Vagina (tissue), 2 donors: ENCODE measurements at regions not wholly inside any gene's neighbourhood (a gene's known extent, or its start where the extent isn't known, plus 50 kb on each side); places are given as distances from the start of the nearest gene placed in this dataset.

ENCODE experiments used
- DNase-seq, 2 donors: peaks; one replicate each; pipeline ENCODE4 v3.0.0-alpha.2; 2017; ENCODE audit errors: extremely low spot score in 2 of 2
- H3K27ac ChIP-seq: fragments of 200-600 bp; sonication (generic); one replicate; pipeline ENCODE4 v1.5.1; 2019
- H3K27me3 ChIP-seq: fragments of 200-600 bp; sonication (generic); one replicate; pipeline ENCODE4 v1.5.1; 2019
- H3K36me3 ChIP-seq, 2 donors: fragments of 200-600 bp; sonication (generic); one replicate each; pipeline ENCODE4 v1.5.1; 2017 to 2019
- H3K4me1 ChIP-seq: fragments of 200-600 bp; sonication (generic); one replicate; pipeline ENCODE4 v1.5.1; 2019
- H3K4me3 ChIP-seq, 2 donors: fragments of 200-600 bp; sonication (generic); 1 replicate in 1 of 2; 2 replicates in 1 of 2; pipeline ENCODE4 v1.5.1; 2016 to 2019
- H3K9me3 ChIP-seq: fragments of 200-600 bp; sonication (generic); one replicate; pipeline ENCODE4 v1.5.1; 2019
- POLR2A ChIP-seq, 2 donors: fragments of 450-650 bp; IDR thresholded peaks; one replicate each; pipeline ENCODE4 v1.6.1; 2017; ENCODE audit warnings: antibody characterized with exemption in 2 of 2, mild to moderate bottlenecking in 2 of 2, moderate library complexity in 2 of 2
- POLR2AphosphoS5 ChIP-seq, 2 donors: sonication (generic); formaldehyde crosslinking; IDR thresholded peaks; one replicate each; pipeline ENCODE4 v1.9.0; 2017; ENCODE audit warnings: antibody characterized with exemption in 2 of 2, mild to moderate bottlenecking in 2 of 2, low read depth in 1 of 2; ENCODE audit not compliant: insufficient read depth in 1 of 2
- intact Hi-C: fragments of 100-400 bp; cut with DNase I; formaldehyde crosslinking; loops from one replicate; pipeline ENCODE4 v1.15.1; 2023
- TF ChIP-seq, protein P1 (sequence below), 3 experiments: fragments of 450-650 bp in 2 of 3; fragments of 200-600 bp in 1 of 3; sonication (generic) in 1 of 3; IDR thresholded peaks; one replicate each; pipeline ENCODE4 v1.5.1; 2017 to 2019; ENCODE audit warnings: antibody characterized with exemption in 3 of 3, mild to moderate bottlenecking in 2 of 3, moderate library complexity in 2 of 3

DNA sequence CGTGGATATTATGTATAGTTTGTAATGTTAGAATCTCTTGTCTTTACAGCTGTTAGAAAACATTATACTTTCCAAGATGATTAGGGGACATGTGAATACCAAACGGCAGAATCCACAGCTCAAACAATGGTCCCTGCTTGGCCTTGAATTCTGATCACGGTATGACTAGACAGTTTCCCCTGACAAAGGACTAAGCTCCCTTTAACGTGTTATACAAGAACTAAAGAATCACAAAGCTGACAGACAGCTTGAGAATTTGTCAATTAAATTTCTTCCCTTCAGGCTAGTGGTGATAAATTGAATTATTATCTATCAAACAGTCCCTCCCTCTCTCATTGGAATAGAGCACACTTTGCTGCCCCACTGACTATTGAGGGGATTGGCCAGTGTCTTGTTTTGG, 359.2 kb upstream of the ID2 start:
- TF ChIP-seq, protein P1, sequence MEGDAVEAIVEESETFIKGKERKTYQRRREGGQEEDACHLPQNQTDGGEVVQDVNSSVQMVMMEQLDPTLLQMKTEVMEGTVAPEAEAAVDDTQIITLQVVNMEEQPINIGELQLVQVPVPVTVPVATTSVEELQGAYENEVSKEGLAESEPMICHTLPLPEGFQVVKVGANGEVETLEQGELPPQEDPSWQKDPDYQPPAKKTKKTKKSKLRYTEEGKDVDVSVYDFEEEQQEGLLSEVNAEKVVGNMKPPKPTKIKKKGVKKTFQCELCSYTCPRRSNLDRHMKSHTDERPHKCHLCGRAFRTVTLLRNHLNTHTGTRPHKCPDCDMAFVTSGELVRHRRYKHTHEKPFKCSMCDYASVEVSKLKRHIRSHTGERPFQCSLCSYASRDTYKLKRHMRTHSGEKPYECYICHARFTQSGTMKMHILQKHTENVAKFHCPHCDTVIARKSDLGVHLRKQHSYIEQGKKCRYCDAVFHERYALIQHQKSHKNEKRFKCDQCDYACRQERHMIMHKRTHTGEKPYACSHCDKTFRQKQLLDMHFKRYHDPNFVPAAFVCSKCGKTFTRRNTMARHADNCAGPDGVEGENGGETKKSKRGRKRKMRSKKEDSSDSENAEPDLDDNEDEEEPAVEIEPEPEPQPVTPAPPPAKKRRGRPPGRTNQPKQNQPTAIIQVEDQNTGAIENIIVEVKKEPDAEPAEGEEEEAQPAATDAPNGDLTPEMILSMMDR (IDR thresholded peaks at IDR 0.05): no peak
- TF ChIP-seq POLR2A (IDR thresholded peaks at IDR 0.05) (no peak), POLR2AphosphoS5 (IDR thresholded peaks at IDR 0.05; ENCODE audit: insufficient read depth in 1 of 2, low read depth in 1 of 2) (no peak)
- Histone ChIP-seq H3K4me3 (no peak overlapping the region), H3K27me3 (no peaks in the 10 kb centered on the region), H3K27ac (no peak overlapping the region), H3K36me3 (no peaks in the 10 kb centered on the region), H3K9me3 (no peaks in the 10 kb centered on the region), H3K4me1 (no peaks in the 10 kb centered on the region)
- no peak for DNase-seq
- intact Hi-C loops: no loop called here

DNA sequence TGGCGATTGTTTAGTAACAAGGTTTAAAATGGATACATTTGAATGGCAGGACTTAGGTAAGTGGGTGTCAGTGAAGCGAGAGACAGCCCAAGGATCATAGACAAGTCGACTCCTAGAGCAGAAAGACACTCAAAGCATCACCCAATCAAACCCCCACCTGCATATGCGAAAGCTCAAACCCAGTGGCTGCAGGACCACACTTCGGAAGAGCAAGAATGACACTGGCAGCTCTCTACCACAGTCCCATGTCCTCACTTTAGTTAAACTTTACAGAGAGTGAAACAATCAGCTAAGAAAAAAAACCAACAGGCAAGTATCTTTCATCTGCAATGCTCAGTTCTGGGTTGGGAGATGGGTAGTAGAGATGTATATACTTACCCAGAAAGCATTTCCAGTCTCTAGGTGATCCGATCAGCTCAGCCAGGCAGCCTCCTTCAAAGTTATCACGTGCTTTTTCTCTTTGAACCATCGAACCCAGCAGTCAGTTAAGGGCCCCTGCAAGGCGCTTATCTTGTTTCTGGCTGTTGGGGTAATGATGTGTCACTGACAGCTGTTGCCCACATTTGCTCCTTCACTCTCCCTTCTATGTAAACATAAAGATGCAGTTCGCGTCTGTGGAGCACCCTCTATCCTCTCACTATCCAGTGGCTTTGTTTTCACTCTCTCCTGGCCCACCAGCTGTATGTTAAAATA, 357.5 kb upstream of the ID2 start:
- no peaks in the 10 kb centered on the region for H3K36me3 ChIP-seq
- H3K27ac ChIP-seq: no peak overlapping the region
- H3K4me1 ChIP-seq: no peaks in the 10 kb centered on the region
- H3K4me3 ChIP-seq: no peak overlapping the region
- intact Hi-C loops: no loop called here
- no peak for DNase-seq
- no peaks in the 10 kb centered on the region for H3K27me3 ChIP-seq
- no peaks in the 10 kb centered on the region for H3K9me3 ChIP-seq
- no peak for TF ChIP-seq POLR2A (IDR thresholded peaks at IDR 0.05)

DNA sequence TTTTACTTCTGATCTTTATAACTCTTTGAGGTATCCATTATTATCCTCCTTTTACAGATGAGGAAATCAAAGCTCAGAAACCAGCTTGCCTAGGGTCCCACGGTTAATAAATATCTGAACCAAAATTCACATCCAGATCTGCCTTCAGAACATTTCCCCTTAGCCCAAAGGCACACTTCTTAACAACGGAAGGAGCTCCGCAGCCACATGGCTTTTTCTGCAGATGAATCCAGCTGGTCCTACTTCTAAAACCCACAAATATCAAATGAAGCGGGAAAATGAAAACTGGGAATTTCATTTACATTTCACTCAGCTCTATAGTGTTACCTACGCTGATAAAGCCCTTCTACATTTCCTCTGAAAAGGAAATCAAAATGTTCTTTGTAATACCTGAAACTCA, 357.0 kb upstream of the ID2 start:
- TF ChIP-seq, protein P1 (IDR thresholded peaks at IDR 0.05): no peak
- TF ChIP-seq POLR2AphosphoS5 (IDR thresholded peaks at IDR 0.05; ENCODE audit: insufficient read depth in 1 of 2, low read depth in 1 of 2): no peak
- TF ChIP-seq POLR2A (IDR thresholded peaks at IDR 0.05): no peak
- H3K4me1 ChIP-seq: no peaks in the 10 kb centered on the region
- H3K36me3 ChIP-seq: no peaks in the 10 kb centered on the region
- H3K27ac ChIP-seq: no peak overlapping the region
- DNase-seq: no peak
- intact Hi-C loops: no loop called here
- H3K27me3 ChIP-seq: no peaks in the 10 kb centered on the region
- no peak overlapping the region for H3K4me3 ChIP-seq
- no peaks in the 10 kb centered on the region for H3K9me3 ChIP-seq

DNA sequence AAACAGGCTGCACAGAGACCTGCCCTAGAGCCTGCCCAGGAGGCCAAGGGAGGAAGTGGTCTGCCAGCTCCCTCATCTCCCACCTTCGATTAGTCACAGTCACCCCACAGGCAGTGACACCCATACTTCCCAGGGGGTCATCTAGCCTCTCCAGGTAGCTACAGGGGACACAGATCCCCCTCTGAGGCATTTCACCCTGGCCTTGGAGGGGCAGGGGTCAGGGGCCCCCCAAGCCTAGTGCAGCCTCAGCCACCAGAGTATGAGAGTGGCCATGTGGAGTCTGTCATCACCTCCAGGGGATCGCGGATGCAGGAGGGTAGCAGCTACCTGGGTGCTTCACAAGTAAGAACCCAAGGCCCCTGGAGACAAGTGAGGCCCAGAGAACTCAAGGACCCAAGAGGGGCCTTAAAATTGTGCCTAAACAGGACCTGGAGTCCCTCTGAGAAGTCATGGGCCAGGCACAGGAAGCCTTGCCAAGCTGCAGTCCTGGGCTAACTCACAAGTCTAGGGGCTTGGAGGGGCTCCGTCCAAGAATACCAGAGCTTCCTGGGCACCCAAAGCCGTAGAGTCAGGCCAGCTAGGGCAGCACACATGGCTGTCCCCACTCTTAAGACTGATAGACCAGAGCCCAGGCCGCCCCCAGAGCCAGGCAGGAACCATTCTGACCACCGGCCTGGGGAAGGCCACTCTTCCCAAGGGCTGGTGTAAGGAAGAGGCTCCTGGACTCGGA, 354.3 kb upstream of the ID2 start:
- intact Hi-C loops: no loop called here
- TF ChIP-seq POLR2A (IDR thresholded peaks at IDR 0.05): no peak
- H3K27ac ChIP-seq: no peak overlapping the region
- H3K9me3 ChIP-seq: no peaks in the 10 kb centered on the region
- no peaks in the 10 kb centered on the region for H3K27me3 ChIP-seq
- no peaks in the 10 kb centered on the region for H3K4me1 ChIP-seq
- H3K36me3 ChIP-seq: no peaks in the 10 kb centered on the region
- DNase-seq: no peak
- H3K4me3 ChIP-seq: no peak overlapping the region

DNA sequence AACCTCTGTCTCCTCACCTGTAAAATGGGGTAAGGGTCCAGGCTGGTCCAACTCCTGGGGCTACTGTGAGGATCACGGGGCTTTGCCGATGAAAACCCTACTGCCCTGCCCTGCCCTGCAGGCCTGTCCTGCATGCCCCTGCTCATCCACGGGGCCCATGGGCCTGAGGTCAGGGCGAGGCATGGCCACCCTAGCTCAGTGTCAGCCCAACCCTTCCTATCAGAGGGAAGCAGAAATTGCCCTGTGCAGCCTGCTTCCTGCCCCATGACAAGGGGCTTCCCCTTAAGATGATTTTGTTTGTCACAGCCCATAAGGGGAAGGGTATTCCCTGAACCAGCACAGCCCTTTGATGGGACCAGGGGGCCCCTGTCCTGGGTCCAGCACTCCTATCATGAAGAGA, 353.6 kb upstream of the ID2 start:
- no peak overlapping the region for H3K27ac ChIP-seq
- H3K36me3 ChIP-seq: no peaks in the 10 kb centered on the region
- no peak for DNase-seq
- H3K27me3 ChIP-seq: no peaks in the 10 kb centered on the region
- TF ChIP-seq POLR2A (IDR thresholded peaks at IDR 0.05) (no peak), POLR2AphosphoS5 (IDR thresholded peaks at IDR 0.05; ENCODE audit: insufficient read depth in 1 of 2, low read depth in 1 of 2) (peak in 1 of 2 donors; percentile 34)
- TF ChIP-seq, protein P1 (IDR thresholded peaks at IDR 0.05): no peak
- H3K4me3 ChIP-seq: no peak overlapping the region
- H3K9me3 ChIP-seq: no peaks in the 10 kb centered on the region
- H3K4me1 ChIP-seq: no peaks in the 10 kb centered on the region
- intact Hi-C loops: no loop called here
